Psoas muscle (tissue), 7 donors: ENCODE measurements at regions not wholly inside any gene's neighbourhood (a gene's known extent, or its start where the extent isn't known, plus 50 kb on each side); places are given as distances from the start of the nearest gene placed in this dataset.

ENCODE experiments used
- ATAC-seq, 4 donors: fragments of 200-7000 bp; cut with Tn5 transposase; one replicate each; pipeline ENCODE4 v1.9.1; 2020; ENCODE audit warnings: moderate library complexity in 3 of 4, mild to moderate bottlenecking in 2 of 4
- DNase-seq, 2 donors: peaks; one replicate each; pipeline ENCODE4 v3.0.0-alpha.2; 2020
- H3K27ac ChIP-seq: fragments of 200-600 bp; one replicate; pipeline ENCODE4 v1.8.0; 2022
- H3K27me3 ChIP-seq, 3 donors: fragments of 200-600 bp in 1 of 3; one replicate each; pipeline versions ENCODE4 v1.6.1 to v1.8.0; 2013 to 2022; ENCODE audit warnings: low read length in 2 of 3, mild to moderate bottlenecking in 2 of 3, moderate library complexity in 1 of 3; ENCODE audit not compliant: insufficient read depth in 3 of 3
- H3K36me3 ChIP-seq, 2 donors: fragments of 200-600 bp in 1 of 2; one replicate each; pipeline versions ENCODE4 v1.6.1 to v1.8.0; 2013 to 2022; ENCODE audit warnings: low read depth in 1 of 2, mild to moderate bottlenecking in 1 of 2, moderate library complexity in 1 of 2; ENCODE audit not compliant: insufficient read depth in 1 of 2
- H3K4me1 ChIP-seq: fragments of 200-600 bp; one replicate; pipeline ENCODE4 v1.8.0; 2022
- H3K4me3 ChIP-seq: fragments of 200-600 bp; one replicate; pipeline ENCODE4 v1.8.0; 2022; ENCODE audit warnings: mild to moderate bottlenecking
- H3K9me3 ChIP-seq: fragments of 200-600 bp; one replicate; pipeline ENCODE4 v1.8.0; 2022
- CTCF ChIP-seq: fragments of 200-600 bp; IDR thresholded peaks from one replicate; pipeline ENCODE4 v1.8.0; 2022; ENCODE audit warnings: antibody characterized with exemption
- WGBS, 3 donors: extraction: QIAGEN DNeasy Blood & Tissue Kit; methylation state at CpG; one replicate each; pipeline versions ENCODE4 v1.1.6 to v1.1.7; 2013; 5-methylcytosine and 5-hydroxymethylcytosine counted together
- intact Hi-C, 2 donors: fragments of 100-400 bp; cut with DNase I; formaldehyde crosslinking; loops; one replicate each; pipeline versions ENCODE4 v1.11.0 to v1.14.2; 2022
- donor health status: healthy with polysubstance abuse.
- donor health status: DM: no; HTN: no; CAD: no; lungs with moderate emphysema.
- donor health status: Bipolar disorder and iron deficiency.
- donor health status: healthy.
- donor health status: DM: yes; HTN: yes; CAD: no.
- donor health status: DM: no; HTN: no; CAD: no.
- donor health status: DM: yes; HTN: yes; CAD: no.

- ATAC-seq (no peak), DNase-seq (no peak)
- Histone ChIP-seq H3K27me3 (no peaks in the 10 kb centered on the region), H3K27ac (no peak overlapping the region), H3K4me1 (no peaks in the 10 kb centered on the region), H3K4me3 (no peak overlapping the region), H3K9me3 (no peaks in the 10 kb centered on the region), H3K36me3 (no peaks in the 10 kb centered on the region)
- intact Hi-C loops = no loop called here
- 92 to 94% (median 93%) methylated on average over 30 of the region's 30 CpGs for WGBS, 3 donors
- no peak for TF ChIP-seq CTCF
Measured at GRCh38 chr2:81196933-81197628, 892.5 kb upstream of the LRRTM1 start.

GRCh38 chr2:81196383-81196851 lies 891.9 kb upstream of the LRRTM1 start:
- Histone ChIP-seq H3K9me3 (no peaks in the 10 kb centered on the region), H3K27me3 (no peaks in the 10 kb centered on the region), H3K36me3 (no peaks in the 10 kb centered on the region), H3K27ac (no peak overlapping the region), H3K4me1 (no peaks in the 10 kb centered on the region), H3K4me3 (no peak overlapping the region)
- intact Hi-C loops = no loop called here
- ATAC-seq = no peak
- 92 to 94% (median 93%) methylated on average over 25 of the region's 25 CpGs for WGBS, 3 donors
- no peak for DNase-seq
- no peak for TF ChIP-seq CTCF

- TF ChIP-seq CTCF = no peak
- H3K36me3 ChIP-seq = no peaks in the 10 kb centered on the region
- H3K27me3 ChIP-seq = no peaks in the 10 kb centered on the region
- intact Hi-C loops = no loop called here
- ATAC-seq = no peak
- DNase-seq = no peak
- H3K4me1 ChIP-seq = no peaks in the 10 kb centered on the region
- H3K27ac ChIP-seq = no peak overlapping the region
- no peaks in the 10 kb centered on the region for H3K9me3 ChIP-seq
- H3K4me3 ChIP-seq = no peak overlapping the region
- WGBS, 3 donors = 91 to 94% (median 91%) methylated on average over 19 of the region's 19 CpGs
Measured at GRCh38 chr2:81195774-81196382, 891.3 kb upstream of the LRRTM1 start.

- DNase-seq (no peak), ATAC-seq (no peak)
- TF ChIP-seq CTCF = no peak
- Histone ChIP-seq H3K4me1 (no peaks in the 10 kb centered on the region), H3K27me3 (no peaks in the 10 kb centered on the region), H3K9me3 (no peaks in the 10 kb centered on the region), H3K36me3 (no peaks in the 10 kb centered on the region), H3K4me3 (no peak overlapping the region), H3K27ac (no peak overlapping the region)
- intact Hi-C loops = no loop called here
- 92 to 93% (median 93%) methylated on average over 38 to 41 of the region's 41 CpGs for WGBS, 3 donors
Measured at GRCh38 chr2:81195017-81195773, 890.6 kb upstream of the LRRTM1 start.
